ENCODE measurements at regions not wholly inside any gene's neighbourhood (a gene's known extent, or its start where the extent isn't known, plus 50 kb on each side); places are given as distances from the start of the nearest gene placed in this dataset.

- no peak overlapping the region for H3K4me3 ChIP-seq (ENCODE audit: low read depth, poor library complexity, severe bottlenecking)
- DNase-seq (ENCODE audit: low spot score in 2 of 2) = no peak
- TF ChIP-seq, protein P1, sequence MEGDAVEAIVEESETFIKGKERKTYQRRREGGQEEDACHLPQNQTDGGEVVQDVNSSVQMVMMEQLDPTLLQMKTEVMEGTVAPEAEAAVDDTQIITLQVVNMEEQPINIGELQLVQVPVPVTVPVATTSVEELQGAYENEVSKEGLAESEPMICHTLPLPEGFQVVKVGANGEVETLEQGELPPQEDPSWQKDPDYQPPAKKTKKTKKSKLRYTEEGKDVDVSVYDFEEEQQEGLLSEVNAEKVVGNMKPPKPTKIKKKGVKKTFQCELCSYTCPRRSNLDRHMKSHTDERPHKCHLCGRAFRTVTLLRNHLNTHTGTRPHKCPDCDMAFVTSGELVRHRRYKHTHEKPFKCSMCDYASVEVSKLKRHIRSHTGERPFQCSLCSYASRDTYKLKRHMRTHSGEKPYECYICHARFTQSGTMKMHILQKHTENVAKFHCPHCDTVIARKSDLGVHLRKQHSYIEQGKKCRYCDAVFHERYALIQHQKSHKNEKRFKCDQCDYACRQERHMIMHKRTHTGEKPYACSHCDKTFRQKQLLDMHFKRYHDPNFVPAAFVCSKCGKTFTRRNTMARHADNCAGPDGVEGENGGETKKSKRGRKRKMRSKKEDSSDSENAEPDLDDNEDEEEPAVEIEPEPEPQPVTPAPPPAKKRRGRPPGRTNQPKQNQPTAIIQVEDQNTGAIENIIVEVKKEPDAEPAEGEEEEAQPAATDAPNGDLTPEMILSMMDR (IDR thresholded peaks at IDR 0.05) = no peak
- TF ChIP-seq POLR2A (IDR thresholded peaks at IDR 0.05) = no peak
- intact Hi-C loops (cut with DNase I; ENCODE audit: low total_unique reads) = no loop called here
- 73 to 75% methylated on average over 6 of the region's 6 CpGs for WGBS, 2 donors
Measured at GRCh38 chr9:119834064-119834620, 464.9 kb upstream of the BRINP1 start.

DNA sequence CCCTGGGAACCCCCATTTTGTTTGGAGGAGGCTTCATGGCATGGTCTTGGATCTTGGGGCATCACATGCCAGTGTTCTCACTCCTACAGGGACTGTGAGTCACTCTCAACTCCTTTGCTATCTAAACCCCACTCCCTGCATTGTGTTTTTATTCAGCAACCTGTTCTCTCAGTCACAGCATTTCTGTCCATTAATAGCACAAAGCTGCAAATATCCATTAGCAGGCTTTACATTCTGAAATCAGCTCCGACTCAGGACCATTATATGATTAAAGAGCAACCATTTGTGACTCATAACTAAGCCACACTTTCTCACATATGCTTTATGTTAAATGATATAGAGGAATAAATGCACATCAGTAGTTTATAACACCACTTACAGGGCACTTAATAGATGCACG lies 462.1 kb upstream of the BRINP1 start:
- no peak for DNase-seq (ENCODE audit: low spot score in 2 of 2)
- WGBS, 2 donors = 80% methylated on average over 2 of the region's 2 CpGs
- intact Hi-C loops (cut with DNase I; ENCODE audit: low total_unique reads) = no loop called here
- H3K4me3 ChIP-seq (ENCODE audit: low read depth, poor library complexity, severe bottlenecking) = no peak overlapping the region
- TF ChIP-seq POLR2A (IDR thresholded peaks at IDR 0.05) = no peak
- TF ChIP-seq, protein P1 (IDR thresholded peaks at IDR 0.05) = no peak

DNA sequence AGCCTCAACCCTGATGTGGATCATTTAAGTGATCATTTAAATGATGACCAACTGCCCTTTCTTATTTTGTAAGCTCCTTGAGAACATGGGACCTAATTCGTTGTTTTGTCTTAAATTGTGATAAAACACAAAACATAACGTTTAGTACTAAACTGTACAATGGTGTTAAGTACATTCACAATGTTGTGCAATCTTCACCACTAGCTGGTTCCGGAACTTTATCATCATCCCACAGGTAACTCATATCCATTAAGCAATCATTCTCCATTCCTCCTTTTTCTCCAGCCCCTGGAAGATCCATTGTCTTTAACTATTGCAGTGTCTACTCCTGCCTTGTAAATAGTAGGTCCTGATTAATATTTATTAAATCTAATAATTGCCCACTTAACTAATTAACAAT lies 460.5 kb upstream of the BRINP1 start:
- WGBS, 2 donors = 82 to 89% methylated on average over 3 of the region's 3 CpGs
- intact Hi-C loops (cut with DNase I; ENCODE audit: low total_unique reads) = no loop called here
- TF ChIP-seq, protein P1 (IDR thresholded peaks at IDR 0.05) = no peak
- no peak for TF ChIP-seq POLR2A (IDR thresholded peaks at IDR 0.05)
- no peak for DNase-seq (ENCODE audit: low spot score in 2 of 2)
- H3K4me3 ChIP-seq (ENCODE audit: low read depth, poor library complexity, severe bottlenecking) = no peak overlapping the region

DNA sequence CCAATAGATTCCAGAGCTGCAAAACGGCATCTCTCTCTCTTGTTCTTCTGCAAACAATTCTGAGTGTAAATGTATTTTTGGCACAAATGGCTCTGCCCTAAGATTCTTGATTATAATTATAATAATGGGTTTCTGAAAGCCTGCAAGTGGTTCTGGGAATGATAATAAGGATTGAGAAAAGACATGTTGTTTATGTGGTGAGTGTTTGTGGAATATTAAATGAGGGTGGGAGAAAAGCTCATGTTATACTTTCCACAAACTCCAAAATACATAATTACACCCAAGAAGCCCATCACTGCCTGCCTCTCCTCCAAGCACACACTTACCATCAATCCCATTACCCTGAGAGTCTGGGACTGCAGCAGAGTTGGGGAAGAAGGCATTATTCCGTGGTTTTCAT lies 460.0 kb upstream of the BRINP1 start:
- DNase-seq (ENCODE audit: low spot score in 2 of 2) = no peak
- intact Hi-C loops (cut with DNase I; ENCODE audit: low total_unique reads) = no loop called here
- WGBS, 2 donors = 75 to 80% methylated on average over 2 of the region's 2 CpGs

GRCh38 chr9:119827526-119827925 lies 458.3 kb upstream of the BRINP1 start:
- DNase-seq (ENCODE audit: low spot score in 2 of 2) = no peak
- 55 to 68% methylated on average over 4 of the region's 4 CpGs for WGBS, 2 donors
- intact Hi-C loops (cut with DNase I; ENCODE audit: low total_unique reads) = no loop called here
- no peak for TF ChIP-seq POLR2A (IDR thresholded peaks at IDR 0.05)
- TF ChIP-seq, protein P1 (IDR thresholded peaks at IDR 0.05) = no peak
- H3K4me3 ChIP-seq (ENCODE audit: low read depth, poor library complexity, severe bottlenecking) = no peak overlapping the region

More for the DNA sequence above, 460.0 kb upstream of the BRINP1 start:
- TF ChIP-seq POLR2A (IDR thresholded peaks at IDR 0.05) = no peak
- TF ChIP-seq, protein P1 (IDR thresholded peaks at IDR 0.05) = no peak
- H3K4me3 ChIP-seq (ENCODE audit: low read depth, poor library complexity, severe bottlenecking) = no peak overlapping the region

DNA sequence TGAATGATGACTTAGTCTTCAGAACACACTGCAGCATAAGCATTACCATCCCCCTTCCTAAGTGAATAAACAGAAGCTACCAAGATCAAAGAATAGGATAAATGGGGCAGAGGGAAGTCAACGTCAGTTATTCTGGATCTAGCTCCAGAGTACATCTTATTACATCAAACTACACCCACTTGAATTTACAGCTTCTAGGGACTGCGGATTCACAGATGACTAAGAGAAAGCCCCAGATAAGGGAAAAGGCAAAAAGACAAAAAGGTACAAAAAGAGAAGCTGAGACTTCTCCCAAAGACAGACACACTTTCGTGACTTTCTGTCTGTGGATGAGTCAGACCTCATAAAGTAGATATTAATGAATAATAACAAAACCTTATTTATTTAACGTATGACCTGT lies 457.9 kb upstream of the BRINP1 start:
- intact Hi-C loops (cut with DNase I; ENCODE audit: low total_unique reads) = no loop called here
- 42 to 45% methylated on average over 4 of the region's 4 CpGs for WGBS, 2 donors
- H3K4me3 ChIP-seq (ENCODE audit: low read depth, poor library complexity, severe bottlenecking) = no peak overlapping the region
- TF ChIP-seq, protein P1 (IDR thresholded peaks at IDR 0.05) = no peak
- no peak for TF ChIP-seq POLR2A (IDR thresholded peaks at IDR 0.05)
- DNase-seq (ENCODE audit: low spot score in 2 of 2) = no peak

Measured in lower leg skin (tissue), 4 donors.